ENCODE measurements at regions not wholly inside any gene's neighbourhood (a gene's known extent, or its start where the extent isn't known, plus 50 kb on each side); places are given as distances from the start of the nearest gene placed in this dataset.

DNA sequence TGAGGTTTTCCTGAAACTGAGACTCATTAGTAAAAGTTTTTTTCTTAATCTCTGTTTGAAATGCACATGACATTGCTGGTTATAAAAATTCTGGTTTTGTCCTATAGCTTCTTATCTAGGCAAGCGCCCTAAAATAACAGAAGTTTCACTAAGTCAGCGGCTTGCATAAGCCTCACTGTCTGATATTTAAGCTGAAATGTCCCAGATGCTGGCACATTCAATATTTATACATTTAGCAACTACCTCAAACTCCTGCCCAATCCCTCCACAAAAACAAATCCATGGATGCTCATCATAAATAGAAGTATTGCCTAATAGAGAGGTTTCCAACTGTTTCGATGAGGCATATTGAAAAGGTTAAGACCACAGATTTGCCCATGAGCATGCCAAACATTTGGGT is 83.1 kb upstream of the EGR2 start:
- TF ChIP-seq CTCF (IDR thresholded peaks at IDR 0.05; ENCODE audit: insufficient read depth, low read depth, low read length) = no peak
- no peak for TF ChIP-seq EZH2 (IDR thresholded peaks at IDR 0.05; ENCODE audit: insufficient read depth, low read length)
